ENCODE measurements at regions not wholly inside any gene's neighbourhood (a gene's known extent, or its start where the extent isn't known, plus 50 kb on each side); places are given as distances from the start of the nearest gene placed in this dataset.

DNA sequence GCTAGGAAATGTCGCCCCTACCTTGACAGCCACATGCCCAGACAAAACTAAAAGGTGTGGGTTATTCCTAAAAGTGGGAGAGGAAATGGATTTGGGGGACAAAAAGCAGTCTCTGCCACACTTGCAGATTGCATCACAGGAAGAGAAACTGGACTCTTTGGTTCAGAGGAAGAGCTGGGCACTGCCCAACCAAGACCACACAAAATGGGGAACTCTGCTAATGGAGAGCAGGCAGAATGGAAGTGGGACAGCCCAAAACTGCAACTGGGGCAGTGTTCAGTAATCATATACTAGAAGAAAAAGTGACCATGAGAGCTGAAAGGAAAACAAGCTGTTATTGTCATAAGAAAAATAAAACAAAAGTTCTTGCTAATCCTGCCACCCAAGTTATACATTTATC, 138.9 kb upstream of the FRMD4B start:
- H3K27me3 ChIP-seq: no peaks in the 10 kb centered on the region
- no peaks in the 10 kb centered on the region for H3K36me3 ChIP-seq
- TF ChIP-seq EP300 (IDR thresholded peaks at IDR 0.05) (no peak), POLR2A (IDR thresholded peaks at IDR 0.05) (no peak), POLR2AphosphoS5 (IDR thresholded peaks at IDR 0.05) (no peak)
- TF ChIP-seq, protein P1, sequence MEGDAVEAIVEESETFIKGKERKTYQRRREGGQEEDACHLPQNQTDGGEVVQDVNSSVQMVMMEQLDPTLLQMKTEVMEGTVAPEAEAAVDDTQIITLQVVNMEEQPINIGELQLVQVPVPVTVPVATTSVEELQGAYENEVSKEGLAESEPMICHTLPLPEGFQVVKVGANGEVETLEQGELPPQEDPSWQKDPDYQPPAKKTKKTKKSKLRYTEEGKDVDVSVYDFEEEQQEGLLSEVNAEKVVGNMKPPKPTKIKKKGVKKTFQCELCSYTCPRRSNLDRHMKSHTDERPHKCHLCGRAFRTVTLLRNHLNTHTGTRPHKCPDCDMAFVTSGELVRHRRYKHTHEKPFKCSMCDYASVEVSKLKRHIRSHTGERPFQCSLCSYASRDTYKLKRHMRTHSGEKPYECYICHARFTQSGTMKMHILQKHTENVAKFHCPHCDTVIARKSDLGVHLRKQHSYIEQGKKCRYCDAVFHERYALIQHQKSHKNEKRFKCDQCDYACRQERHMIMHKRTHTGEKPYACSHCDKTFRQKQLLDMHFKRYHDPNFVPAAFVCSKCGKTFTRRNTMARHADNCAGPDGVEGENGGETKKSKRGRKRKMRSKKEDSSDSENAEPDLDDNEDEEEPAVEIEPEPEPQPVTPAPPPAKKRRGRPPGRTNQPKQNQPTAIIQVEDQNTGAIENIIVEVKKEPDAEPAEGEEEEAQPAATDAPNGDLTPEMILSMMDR (IDR thresholded peaks at IDR 0.05): no peak
- H3K27ac ChIP-seq: no peak overlapping the region
- WGBS: 92% methylated on average over 1 of the region's 1 CpG
- H3K9me3 ChIP-seq: no peaks in the 10 kb centered on the region
- DNase-seq (ENCODE audit: low spot score in 2 of 2): no peak
- no peak overlapping the region for H3K4me3 ChIP-seq
- H3K4me1 ChIP-seq: no peaks in the 10 kb centered on the region

DNA sequence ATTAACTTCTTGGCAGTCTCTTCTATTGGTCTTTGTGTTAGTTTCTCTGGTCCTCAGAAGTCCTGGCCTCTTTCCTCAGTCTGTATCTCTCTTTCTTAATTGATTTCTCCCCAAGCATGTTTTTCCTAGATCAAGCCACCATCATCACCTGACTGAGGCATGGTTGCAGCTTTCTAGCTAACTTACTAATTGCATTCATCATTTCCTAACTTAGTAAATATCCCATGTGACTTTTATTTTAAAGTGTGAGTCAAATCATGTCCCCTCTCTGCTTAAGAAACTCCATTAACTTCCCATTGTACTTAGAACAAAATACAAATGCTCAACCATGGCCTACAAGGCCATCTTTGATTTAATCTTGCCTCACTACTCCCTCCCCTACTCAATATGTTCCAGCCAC, 135.4 kb upstream of the FRMD4B start:
- Histone ChIP-seq H3K9me3 (no peaks in the 10 kb centered on the region), H3K36me3 (no peaks in the 10 kb centered on the region), H3K27ac (no peak overlapping the region), H3K27me3 (no peaks in the 10 kb centered on the region), H3K4me1 (no peaks in the 10 kb centered on the region), H3K4me3 (no peak overlapping the region)
- no peak for TF ChIP-seq POLR2AphosphoS5 (IDR thresholded peaks at IDR 0.05)
- no peak for TF ChIP-seq EP300 (IDR thresholded peaks at IDR 0.05)
- no peak for TF ChIP-seq POLR2A (IDR thresholded peaks at IDR 0.05)
- TF ChIP-seq, protein P1 (IDR thresholded peaks at IDR 0.05): no peak
- no peak for DNase-seq (ENCODE audit: low spot score in 2 of 2)

DNA sequence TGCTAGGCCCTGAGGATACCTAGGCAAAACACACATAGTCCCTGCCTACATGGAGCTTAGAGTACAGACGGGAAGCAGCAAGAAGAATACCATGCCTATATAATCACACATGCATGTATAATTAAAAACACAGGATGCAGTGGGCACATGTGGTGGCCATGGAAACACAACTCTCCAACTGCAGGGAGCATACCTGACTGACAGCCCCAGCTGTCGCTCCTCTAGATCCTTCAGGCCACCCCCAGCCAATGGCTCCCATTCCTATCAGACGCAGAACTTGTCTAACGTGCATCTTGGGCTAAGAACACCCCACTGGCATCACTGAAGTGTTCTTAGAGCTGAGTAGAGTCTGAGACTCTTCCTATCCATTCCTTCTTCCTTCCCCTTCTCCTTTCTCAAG, 125.5 kb upstream of the FRMD4B start:
- H3K27ac ChIP-seq: no peak overlapping the region
- TF ChIP-seq EP300 (IDR thresholded peaks at IDR 0.05): no peak
- no peak for TF ChIP-seq POLR2A (IDR thresholded peaks at IDR 0.05)
- TF ChIP-seq, protein P1 (IDR thresholded peaks at IDR 0.05): no peak
- no peak for TF ChIP-seq POLR2AphosphoS5 (IDR thresholded peaks at IDR 0.05)
- H3K4me1 ChIP-seq: peaks cover 7% of the 10 kb centered on the region
- no peaks in the 10 kb centered on the region for H3K27me3 ChIP-seq
- DNase-seq (ENCODE audit: low spot score in 2 of 2): no peak
- WGBS: 93% methylated on average over 4 of the region's 4 CpGs
- peaks cover 5% of the 10 kb centered on the region for H3K9me3 ChIP-seq
- no peak overlapping the region for H3K4me3 ChIP-seq
- no peaks in the 10 kb centered on the region for H3K36me3 ChIP-seq

DNA sequence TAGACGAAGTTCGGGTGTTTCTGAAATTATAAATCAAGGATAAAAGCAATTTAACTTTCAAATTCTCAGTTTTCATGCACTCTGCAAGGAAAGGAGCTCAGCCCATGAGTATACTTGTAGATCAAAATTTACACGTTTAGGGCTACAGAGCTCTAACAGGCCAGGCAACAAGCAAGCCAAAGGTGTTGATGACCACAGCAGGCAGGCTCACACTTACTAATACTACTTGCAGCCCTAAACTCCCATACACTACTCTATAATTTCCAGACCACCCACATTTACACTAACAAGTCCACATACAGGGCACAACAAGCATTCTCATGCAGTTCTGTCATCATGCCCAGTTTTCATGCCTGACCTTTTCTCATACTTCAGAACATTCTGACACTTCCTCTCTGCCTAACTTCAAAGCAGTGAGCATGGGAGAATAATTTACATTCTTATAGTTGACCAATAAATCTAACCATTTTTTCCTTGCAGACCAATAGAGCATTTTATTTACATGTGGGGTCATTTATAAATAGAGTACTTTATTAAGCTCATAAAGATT, 124.7 kb upstream of the FRMD4B start:
- Histone ChIP-seq H3K27me3 (no peaks in the 10 kb centered on the region), H3K9me3 (peaks cover 5% of the 10 kb centered on the region), H3K27ac (no peak overlapping the region), H3K36me3 (no peaks in the 10 kb centered on the region), H3K4me1 (peaks cover 7% of the 10 kb centered on the region), H3K4me3 (no peak overlapping the region)
- no peak for DNase-seq (ENCODE audit: low spot score in 2 of 2)
- TF ChIP-seq POLR2AphosphoS5 (IDR thresholded peaks at IDR 0.05) (no peak), POLR2A (IDR thresholded peaks at IDR 0.05) (no peak), EP300 (IDR thresholded peaks at IDR 0.05) (no peak)
- TF ChIP-seq, protein P1 (IDR thresholded peaks at IDR 0.05): no peak
- 61% methylated on average over 3 of the region's 3 CpGs for WGBS

DNA sequence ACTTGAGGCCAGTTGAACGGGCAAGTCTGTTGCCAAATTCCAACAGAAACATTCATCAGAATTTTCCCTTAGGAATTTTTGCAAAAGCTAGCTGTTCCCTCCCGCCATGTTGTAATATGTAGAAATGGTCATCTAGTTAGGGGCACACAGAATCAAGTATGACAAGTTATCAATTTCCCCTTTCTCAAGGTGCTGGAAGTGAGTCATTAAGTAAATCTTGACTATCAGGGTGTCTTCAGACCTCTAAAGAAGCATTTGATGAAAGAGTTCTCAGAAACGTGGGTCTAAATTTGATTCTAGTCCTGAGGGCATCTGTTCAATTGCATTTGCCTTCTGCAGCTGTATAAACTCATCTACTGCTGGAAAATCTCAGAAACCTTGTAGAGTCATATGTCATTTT, 123.4 kb upstream of the FRMD4B start:
- Histone ChIP-seq H3K27me3 (no peaks in the 10 kb centered on the region), H3K9me3 (peaks cover 5% of the 10 kb centered on the region), H3K4me1 (peaks cover 7% of the 10 kb centered on the region), H3K27ac (no peak overlapping the region), H3K36me3 (no peaks in the 10 kb centered on the region), H3K4me3 (no peak overlapping the region)
- 76% methylated on average over 3 of the region's 3 CpGs for WGBS
- no peak for DNase-seq (ENCODE audit: low spot score in 2 of 2)
- no peak for TF ChIP-seq POLR2A (IDR thresholded peaks at IDR 0.05)
- no peak for TF ChIP-seq EP300 (IDR thresholded peaks at IDR 0.05)
- TF ChIP-seq, protein P1 (IDR thresholded peaks at IDR 0.05): no peak
- TF ChIP-seq POLR2AphosphoS5 (IDR thresholded peaks at IDR 0.05): no peak
